ENCODE measurements at regions not wholly inside any gene's neighbourhood (a gene's known extent, or its start where the extent isn't known, plus 50 kb on each side); places are given as distances from the start of the nearest gene placed in this dataset.

- TF ChIP-seq NCOA5 (CRISPR knock-in tag; IDR thresholded peaks at IDR 0.05) (no peak), EED (CRISPR knock-in tag; IDR thresholded peaks at IDR 0.05) (no peak), SETDB1 (CRISPR knock-in tag; IDR thresholded peaks at IDR 0.05; ENCODE audit: borderline replicate concordance) (no peak), POLR2AphosphoS5 (IDR thresholded peaks at IDR 0.05; ENCODE audit: low read depth, low read length) (no peak), POLR2A (IDR thresholded peaks at IDR 0.05; ENCODE audit: insufficient read depth in 1 of 2, low read depth in 2 of 2, low read length in 2 of 2) (no peak), ZNF740 (CRISPR knock-in tag; IDR thresholded peaks at IDR 0.05) (no peak), MAFK (conservative IDR thresholded peaks at IDR 0.05 in 1 of 2, IDR thresholded peaks at IDR 0.05 in 1 of 2; ENCODE audit: low read length in 2 of 2) (no peak), BHLHE40 (IDR thresholded peaks at IDR 0.05; ENCODE audit: low read length) (no peak), ZFP36L2 (CRISPR knock-in tag; IDR thresholded peaks at IDR 0.05) (no peak)
- TF ChIP-seq, protein P1, sequence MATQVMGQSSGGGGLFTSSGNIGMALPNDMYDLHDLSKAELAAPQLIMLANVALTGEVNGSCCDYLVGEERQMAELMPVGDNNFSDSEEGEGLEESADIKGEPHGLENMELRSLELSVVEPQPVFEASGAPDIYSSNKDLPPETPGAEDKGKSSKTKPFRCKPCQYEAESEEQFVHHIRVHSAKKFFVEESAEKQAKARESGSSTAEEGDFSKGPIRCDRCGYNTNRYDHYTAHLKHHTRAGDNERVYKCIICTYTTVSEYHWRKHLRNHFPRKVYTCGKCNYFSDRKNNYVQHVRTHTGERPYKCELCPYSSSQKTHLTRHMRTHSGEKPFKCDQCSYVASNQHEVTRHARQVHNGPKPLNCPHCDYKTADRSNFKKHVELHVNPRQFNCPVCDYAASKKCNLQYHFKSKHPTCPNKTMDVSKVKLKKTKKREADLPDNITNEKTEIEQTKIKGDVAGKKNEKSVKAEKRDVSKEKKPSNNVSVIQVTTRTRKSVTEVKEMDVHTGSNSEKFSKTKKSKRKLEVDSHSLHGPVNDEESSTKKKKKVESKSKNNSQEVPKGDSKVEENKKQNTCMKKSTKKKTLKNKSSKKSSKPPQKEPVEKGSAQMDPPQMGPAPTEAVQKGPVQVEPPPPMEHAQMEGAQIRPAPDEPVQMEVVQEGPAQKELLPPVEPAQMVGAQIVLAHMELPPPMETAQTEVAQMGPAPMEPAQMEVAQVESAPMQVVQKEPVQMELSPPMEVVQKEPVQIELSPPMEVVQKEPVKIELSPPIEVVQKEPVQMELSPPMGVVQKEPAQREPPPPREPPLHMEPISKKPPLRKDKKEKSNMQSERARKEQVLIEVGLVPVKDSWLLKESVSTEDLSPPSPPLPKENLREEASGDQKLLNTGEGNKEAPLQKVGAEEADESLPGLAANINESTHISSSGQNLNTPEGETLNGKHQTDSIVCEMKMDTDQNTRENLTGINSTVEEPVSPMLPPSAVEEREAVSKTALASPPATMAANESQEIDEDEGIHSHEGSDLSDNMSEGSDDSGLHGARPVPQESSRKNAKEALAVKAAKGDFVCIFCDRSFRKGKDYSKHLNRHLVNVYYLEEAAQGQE (IDR thresholded peaks at IDR 0.05; ENCODE audit: borderline replicate concordance in 1 of 2, low read depth in 1 of 2, low read length in 2 of 2) = no peak
Observed at GRCh38 chrX:45689971-45690370, 489.3 kb upstream of the DIPK2B start.
